NCI-H524 (cell line): ENCODE measurements at regions not wholly inside any gene's neighbourhood (a gene's known extent, or its start where the extent isn't known, plus 50 kb on each side); places are given as distances from the start of the nearest gene placed in this dataset.

Experiments used
- DNase-seq, 2 experiments: peaks; one replicate each; lab custom pipeline; 2025; lab: John Stamatoyannopoulos, UW

- DNase-seq: no peak
These were observed 172.3 kb upstream of the ADO start for GRCh38 chr10:62632071-62632809.

GRCh38 chr10:62633976-62634375 is 170.5 kb upstream of the ADO start:
- no peak for DNase-seq

GRCh38 chr10:62634576-62634975 is 169.9 kb upstream of the ADO start:
- DNase-seq: no peak

DNA sequence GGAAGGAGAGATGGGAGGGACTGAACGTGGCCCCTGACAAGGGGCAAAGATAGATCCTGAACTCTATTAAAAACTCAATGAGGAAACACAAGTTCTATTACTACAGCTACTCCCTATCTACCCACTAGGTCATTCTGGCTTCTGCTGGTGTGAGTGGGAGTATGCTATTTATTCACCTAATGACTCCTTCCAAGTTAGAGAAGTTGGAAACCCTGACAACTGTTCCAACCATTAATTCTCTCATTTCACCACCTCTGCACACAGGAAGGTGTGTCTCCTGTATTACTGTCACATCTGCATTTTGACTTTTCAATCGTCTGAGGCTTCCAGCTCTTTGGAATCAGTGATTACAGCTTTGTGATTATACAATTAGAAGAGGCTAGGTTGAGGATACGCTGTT is 169.4 kb upstream of the ADO start:
- DNase-seq: no peak

DNA sequence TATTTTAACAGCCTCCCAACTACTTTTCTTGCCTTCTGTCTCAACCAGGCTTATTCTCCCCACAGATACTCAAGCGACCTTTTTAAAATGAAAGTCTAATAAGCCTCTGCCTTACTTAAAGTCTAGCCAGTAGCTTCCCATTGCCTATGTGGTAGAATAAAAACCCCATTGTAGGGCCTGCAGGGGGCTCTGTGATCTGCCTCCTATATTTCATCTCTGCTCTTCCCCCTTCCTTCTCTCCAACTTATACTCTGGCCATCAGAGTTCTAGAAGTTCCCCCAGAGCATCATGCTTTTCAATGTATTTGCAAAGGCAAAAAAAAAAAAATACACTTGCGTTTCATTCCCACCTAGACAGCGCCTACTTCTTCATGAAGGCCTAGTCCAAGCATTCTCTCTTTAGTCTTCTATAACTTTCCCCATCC is 167.7 kb upstream of the ADO start:
- no peak for DNase-seq

DNA sequence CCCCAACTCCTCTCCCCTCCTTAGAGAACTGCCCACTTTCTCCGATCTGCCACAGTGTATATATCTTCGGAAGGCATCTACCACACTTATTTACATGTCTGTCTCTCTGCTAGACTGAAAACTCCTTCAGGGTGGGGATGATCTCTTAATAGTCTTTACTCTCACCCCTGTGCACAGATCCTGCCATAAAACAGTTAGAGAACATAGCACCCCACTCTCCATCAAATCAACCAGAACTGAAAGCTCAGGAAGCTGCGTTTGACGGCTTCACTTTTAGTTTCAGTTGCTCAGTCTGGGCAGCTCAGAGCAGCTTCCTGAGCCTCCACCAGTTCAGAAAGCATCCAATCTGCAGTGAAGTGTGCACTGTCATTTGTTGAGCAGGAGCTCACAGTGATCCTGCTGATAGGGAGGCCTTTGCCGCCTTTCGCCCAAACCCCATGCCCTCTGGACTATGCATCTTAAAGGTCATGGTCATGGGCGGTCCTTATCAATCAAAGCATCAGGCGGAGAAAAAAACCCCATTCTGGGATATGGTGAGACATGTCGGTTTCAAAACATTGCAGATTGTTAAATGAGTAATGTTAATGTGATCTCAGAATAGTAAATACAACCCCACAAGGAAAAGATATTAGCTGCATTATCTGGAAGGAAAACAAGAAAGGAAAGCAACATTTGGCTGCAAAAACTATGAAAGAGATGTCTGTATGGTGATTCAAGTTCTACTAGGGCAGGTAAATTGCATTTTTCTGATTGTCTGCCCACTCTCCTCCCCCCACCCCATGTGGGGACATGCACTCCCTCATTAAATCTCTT is 167.1 kb upstream of the ADO start:
- DNase-seq: no peak

DNA sequence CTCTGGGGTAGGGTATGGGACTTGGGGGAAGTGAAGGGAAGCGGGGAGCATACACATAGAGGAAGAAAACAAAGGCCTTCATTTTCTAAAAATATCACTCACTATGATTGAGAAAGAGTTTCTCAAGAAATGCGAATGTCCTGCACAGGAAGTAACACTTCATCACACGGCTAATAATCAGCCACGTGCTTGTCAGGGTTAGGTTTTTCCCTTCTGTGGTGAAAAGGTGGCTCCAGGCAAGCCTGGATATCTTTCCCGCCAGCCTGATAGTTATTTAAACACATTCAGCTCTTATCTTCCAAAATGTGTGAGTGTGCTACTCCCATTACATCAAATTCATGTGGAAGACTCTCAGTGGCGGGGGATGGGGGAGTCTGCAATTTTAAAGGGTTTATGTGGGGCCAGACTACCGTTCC is 166.4 kb upstream of the ADO start:
- DNase-seq: no peak

DNA sequence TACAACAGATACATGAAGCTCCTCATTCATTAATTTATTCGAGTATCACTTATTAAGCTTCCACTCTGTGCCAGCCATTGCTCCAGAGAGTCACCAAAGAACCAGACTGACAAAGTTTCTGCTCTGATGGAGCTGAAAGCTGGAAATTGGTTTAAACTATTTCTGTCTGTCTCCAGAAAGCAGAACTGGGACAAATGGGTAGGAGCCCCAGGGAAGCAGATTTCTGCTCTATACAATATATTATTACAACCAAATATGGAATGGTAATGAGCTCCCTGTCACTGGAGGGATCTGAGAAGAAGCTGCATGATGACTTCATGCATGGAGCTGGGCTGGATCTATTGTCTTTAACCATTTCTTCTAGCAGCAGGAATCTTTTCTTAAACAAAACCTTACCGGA is 165.4 kb upstream of the ADO start:
- no peak for DNase-seq

GRCh38 chr10:62640411-62640810 is 164.1 kb upstream of the ADO start:
- no peak for DNase-seq

- no peak for DNase-seq
These were observed 160.6 kb upstream of the ADO start for GRCh38 chr10:62643606-62644587.

DNA sequence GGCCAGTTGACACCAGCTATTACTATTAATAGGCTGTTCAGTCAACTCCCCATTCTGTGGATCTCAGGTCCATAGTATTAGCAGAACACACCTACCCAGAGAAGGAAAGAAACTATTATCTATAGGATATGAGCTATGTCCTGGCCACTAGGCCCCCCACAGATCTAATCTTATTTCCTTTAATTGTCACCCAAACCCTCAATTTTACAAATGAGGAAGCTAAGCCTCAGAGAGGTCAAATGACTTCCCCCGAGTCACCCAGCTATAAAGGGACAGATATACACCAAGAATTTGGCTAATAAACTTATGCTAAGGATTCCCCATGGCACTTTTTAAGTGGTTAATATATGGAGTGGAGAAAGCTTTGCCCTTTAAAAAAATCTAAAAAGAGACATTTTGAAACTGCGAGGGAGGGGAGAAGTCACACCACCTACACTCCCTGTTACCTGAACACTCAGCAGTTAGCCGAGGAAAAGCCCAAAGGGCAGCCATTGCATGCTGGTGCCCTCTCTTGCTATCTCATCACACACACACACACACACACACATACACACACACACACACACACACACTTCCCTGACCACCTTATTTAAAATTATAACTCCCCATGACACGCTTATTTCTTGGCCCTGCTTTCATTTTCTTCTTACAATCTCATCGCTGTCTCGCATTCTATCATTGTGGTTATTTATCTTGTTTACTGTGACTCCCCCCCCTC is 157.0 kb upstream of the ADO start:
- DNase-seq: no peak

- no peak for DNase-seq
These were observed 155.6 kb upstream of the ADO start for GRCh38 chr10:62648921-62649320.

- no peak for DNase-seq
These were observed 154.1 kb upstream of the ADO start for GRCh38 chr10:62650411-62650810.

DNA sequence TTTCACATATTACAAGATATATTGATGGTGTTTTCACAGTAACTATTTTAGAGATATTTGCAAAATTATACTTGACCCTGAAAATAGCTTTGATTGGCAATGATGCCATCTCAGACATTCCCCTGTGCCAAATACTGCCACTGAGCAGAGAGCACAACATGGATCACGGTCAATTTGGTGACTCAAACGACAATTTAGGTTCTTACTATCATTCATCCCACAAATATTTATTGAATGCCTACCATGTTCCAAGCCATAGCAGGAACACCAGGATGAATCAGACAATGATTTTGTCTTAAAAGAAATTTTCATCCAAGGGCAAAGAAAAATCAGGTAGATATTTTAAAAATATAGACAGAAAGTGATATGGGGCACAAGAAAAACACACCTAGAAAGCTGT is 153.2 kb upstream of the ADO start:
- no peak for DNase-seq

DNA sequence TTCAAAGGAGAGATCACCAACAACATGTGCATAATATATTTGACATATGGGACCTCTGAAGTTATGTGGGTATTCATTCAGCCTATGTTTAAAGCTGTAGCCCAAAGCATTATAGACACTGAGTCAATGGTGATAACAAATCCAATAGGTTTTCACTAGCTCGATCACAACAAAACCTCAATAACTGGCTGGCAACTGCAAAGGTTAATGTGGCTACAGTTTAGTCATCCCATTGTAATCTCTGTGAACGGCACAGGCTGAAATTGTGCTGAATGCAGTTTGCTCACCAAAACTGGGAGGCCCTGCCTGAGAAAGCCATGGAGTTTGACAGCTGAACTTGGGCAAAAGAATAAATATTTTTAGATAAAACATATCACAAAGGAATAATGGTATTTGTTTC is 152.4 kb upstream of the ADO start:
- DNase-seq: no peak

DNA sequence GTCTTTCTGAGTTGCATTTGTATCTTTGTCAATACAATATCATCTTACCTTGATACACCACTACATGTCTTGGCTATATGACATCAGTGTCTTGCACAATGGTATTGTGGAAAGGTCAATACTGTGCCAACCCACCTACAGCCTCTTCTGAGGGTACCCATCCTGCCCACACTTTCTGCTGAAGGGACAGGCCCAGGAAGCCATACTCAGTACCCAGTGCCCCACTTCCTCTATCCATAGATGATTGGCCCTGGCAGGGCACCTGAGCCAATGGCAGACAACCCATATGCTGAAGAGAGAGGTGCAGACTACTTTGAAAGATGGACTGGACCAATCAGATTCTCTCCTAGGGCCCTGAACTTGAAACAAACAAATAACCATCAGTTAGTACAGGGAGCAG is 152.0 kb upstream of the ADO start:
- no peak for DNase-seq

DNA sequence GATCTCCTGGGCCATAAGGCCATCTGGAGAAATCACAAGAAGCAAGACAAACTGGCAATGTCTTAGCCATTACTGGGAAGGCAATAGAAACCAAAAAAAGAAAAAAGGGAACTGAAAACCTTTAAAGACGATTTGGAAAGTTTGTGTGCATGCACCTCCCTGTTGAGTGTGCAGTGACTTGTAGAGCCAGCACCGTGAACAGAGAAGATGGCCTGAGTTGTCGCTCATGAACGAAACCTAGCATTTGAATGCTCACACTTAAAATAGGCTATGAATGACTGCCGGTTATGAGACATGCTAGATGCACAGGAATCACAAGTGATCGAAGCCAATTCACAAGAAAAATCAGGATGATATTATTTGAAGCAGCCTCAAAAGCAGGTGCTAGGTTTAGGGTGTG is 151.3 kb upstream of the ADO start:
- no peak for DNase-seq

- DNase-seq: no peak
These were observed 149.6 kb upstream of the ADO start for GRCh38 chr10:62654966-62655336.

GRCh38 chr10:62655337-62655994 is 149.1 kb upstream of the ADO start:
- DNase-seq: no peak

GRCh38 chr10:62657244-62657835 is 147.2 kb upstream of the ADO start:
- DNase-seq: no peak

- no peak for DNase-seq
These were observed 146.0 kb upstream of the ADO start for GRCh38 chr10:62658516-62658915.
